ENCODE measurements at regions not wholly inside any gene's neighbourhood (a gene's known extent, or its start where the extent isn't known, plus 50 kb on each side); places are given as distances from the start of the nearest gene placed in this dataset.
"Not testable (repeated sequence)": the region's sequence is repeated elsewhere in the genome, so short reads cannot be mapped to it uniquely, and the experiment has no call there.

DNA sequence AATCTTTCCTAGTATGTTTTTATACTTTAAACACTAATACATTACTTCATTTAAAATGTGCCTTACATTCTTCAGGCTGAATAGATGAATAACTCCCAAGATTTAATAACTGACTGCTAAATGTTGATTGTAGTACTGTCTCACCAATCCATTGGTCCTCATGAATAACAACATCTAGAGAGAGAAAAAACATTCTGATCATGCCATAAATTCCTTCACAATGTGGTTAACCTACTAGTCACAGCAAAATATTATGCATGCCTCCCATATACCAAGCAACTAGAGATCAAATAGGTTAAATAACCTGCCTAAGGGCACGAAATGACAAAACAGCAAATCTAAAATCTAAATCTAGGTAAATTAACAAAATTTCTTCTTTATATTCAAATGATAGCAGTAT, 66.2 kb downstream of the SYT15 start:
- DNase-seq (ENCODE audit: low spot score), result not testable (repeated sequence)

GRCh38 chr10:46646132-46646531, 67.2 kb downstream of the SYT15 start:
- DNase-seq (ENCODE audit: low spot score), result not testable (repeated sequence)

DNA sequence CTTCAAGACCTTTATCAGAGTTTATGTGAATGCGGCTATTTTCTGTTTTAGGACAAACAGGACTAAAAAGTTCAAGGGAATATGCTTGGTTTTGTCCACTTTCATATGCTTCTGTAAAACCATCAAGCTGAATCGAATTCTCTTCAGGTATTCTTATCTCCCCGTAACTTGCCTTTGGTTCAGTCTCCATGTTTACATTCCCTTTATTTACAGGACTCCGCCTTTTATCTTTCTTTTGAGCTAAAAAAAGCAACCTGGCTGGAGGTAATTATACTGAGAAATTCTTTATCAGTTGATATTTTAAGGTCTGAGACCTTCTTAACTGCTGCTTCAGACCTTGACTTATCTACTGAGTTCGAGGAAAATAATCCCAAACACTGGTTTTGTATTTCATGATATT, 72.0 kb downstream of the SYT15 start:
- not testable (repeated sequence) for DNase-seq (ENCODE audit: low spot score)

DNA sequence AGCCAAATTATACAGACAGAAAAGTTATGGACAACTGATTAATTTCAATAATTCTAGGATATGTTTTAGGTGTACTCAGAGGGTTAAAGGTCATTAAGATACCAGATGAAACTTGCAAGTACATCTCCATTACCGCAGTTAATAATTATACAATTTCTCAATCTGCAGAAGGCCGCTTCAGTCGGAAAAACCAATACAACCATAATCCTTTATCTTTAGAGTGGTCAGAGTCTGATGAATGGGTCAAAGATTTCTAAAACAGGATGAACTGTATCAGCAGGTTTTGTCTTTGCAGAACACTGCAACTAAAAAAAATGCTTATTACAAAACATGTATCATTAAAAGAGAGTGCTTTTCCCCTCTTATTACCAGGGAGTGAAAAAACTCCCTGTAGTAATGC, 78.5 kb downstream of the SYT15 start:
- DNase-seq (ENCODE audit: low spot score), result not testable (repeated sequence)

- not testable (repeated sequence) for DNase-seq (ENCODE audit: low spot score)
Observed at GRCh38 chr10:46660027-46660834, 81.3 kb downstream of the SYT15 start.

DNA sequence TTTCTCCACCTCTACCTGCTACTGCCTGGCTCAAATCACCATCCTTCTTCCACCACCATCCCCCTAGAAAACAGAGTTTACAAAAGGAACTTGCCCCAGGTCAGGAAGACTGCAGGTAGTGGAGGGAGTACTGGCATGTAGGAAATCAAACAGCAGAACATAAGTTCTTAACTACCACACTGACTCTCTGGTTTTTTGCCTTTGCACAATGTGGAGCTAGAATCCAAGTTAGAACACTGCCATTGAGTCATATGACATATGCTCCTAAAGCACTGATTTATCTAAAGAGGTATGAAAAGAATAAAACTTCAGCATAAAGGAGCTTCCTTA, 81.9 kb downstream of the SYT15 start:
- not testable (repeated sequence) for DNase-seq (ENCODE audit: low spot score)

DNA sequence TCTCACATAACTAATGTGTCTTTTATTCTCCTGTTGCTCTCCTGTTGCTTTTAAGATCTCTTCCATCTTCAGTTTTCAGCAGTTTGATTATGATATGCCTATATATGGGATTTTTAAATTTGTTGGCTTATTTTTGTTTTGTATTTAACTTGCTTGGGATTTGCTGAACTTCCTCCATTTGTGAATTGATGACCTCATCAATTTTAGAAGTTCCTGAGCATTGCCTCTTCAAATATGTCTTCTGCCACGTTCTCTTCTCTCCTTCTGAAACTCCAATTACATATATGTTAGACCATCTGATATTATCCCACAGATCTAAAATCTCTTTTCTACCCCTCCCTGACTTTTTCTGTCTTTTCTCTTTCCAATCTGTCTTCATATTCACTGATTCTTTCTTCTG, 86.6 kb downstream of the SYT15 start:
- not testable (repeated sequence) for DNase-seq (ENCODE audit: low spot score)

GRCh38 chr10:46668357-46668997, 89.5 kb downstream of the SYT15 start:
- DNase-seq (ENCODE audit: low spot score), result not testable (repeated sequence)

GRCh38 chr10:46677836-46678435, 99.0 kb downstream of the SYT15 start:
- DNase-seq (ENCODE audit: low spot score), result not testable (repeated sequence)

DNA sequence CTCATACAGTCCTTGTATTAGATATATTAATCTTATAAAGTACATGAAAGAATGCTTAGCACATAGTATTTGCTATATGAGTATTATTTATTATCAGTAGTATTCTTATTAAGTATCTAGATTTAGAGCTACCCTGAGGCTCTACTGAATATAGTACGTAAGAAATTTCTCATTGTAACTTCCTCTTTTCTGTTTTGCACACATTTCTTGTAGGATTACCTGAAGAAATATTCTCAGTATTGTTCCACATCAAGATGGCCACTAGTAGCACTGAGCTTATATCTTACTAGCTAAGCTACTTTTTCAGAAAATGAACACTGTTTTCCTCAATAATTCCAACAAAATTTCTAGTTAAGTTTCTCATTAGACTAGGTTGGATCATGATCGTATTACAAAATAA, 112.5 kb downstream of the SYT15 start:
- not testable (repeated sequence) for DNase-seq (ENCODE audit: low spot score)

GRCh38 chr10:46693218-46693617, 114.3 kb downstream of the SYT15 start:
- DNase-seq (ENCODE audit: low spot score), result not testable (repeated sequence)

DNA sequence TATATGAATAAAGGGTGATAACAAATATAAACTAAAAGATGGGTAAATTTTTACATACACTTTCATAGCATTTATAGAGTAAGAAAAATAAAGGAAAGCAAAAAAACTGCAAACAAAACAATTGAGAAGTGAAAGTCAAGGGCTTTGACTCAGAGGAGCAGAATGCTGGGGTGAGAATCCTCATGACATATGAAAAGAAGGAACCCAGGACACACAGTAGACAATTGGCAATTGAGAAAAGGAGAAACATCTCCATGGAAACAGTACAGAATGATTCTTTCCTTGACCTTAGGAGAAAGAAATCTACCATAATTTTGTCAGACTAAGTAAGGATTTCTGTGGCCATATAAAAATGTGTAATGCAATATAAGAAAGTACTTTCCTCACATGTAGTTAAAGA, 138.3 kb downstream of the SYT15 start:
- DNase-seq (ENCODE audit: low spot score), result not testable (repeated sequence)

- not testable (repeated sequence) for DNase-seq (ENCODE audit: low spot score)
Observed at GRCh38 chr10:46718014-46718413, 139.1 kb downstream of the SYT15 start.

- peak; percentile 0 for DNase-seq (ENCODE audit: low spot score)
Observed at GRCh38 chr10:46720386-46720785, 141.5 kb downstream of the SYT15 start.

- not testable (repeated sequence) for DNase-seq (ENCODE audit: low spot score)
Observed at GRCh38 chr10:46720811-46721518, 142.0 kb downstream of the SYT15 start.

DNA sequence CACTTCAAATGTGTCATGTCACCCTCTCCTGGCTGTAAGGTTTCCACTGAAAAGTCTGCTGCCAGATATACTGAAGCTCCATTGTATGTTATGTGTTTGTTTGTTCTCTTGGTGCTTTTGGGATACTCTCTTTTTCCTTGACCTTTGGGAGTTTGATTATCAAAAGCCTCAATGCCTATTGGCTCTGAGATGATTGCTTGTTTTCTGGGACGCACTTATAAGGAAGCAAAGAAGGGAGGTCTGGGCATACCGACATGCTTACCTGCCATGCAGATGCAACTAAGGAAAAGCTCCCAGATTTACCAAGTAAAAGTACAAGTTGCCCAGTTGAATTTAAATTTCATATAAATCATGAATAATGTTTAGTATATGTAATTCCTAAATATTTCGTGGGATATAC, 145.3 kb downstream of the SYT15 start:
- not testable (repeated sequence) for DNase-seq (ENCODE audit: low spot score)

DNA sequence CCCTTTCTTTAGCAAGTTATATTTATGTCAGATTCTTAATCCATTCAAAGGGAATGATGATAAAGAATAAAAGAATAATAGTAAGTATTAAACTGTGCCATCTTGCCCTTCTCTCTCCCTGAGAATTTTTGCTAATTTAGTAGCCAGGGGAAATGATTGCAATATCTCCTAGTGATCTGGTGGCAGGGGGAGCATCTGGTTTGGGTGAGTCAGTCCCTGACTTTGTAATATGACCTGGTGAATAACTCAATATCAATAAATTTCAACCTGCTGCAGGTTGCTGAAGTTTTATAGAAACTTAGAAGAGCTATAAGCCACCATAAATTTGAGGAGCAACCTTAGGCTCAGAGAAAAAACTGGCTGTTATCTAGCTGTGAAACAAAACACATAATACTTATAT, 149.4 kb downstream of the SYT15 start:
- DNase-seq (ENCODE audit: low spot score), result not testable (repeated sequence)

- not testable (repeated sequence) for DNase-seq (ENCODE audit: low spot score)
Observed at GRCh38 chr10:46730729-46731128, 151.8 kb downstream of the SYT15 start.

GRCh38 chr10:46733635-46734261, 154.8 kb downstream of the SYT15 start:
- not testable (repeated sequence) for DNase-seq (ENCODE audit: low spot score)

GRCh38 chr10:46734262-46734642, 155.3 kb downstream of the SYT15 start:
- not testable (repeated sequence) for DNase-seq (ENCODE audit: low spot score)

GRCh38 chr10:46739919-46740318, 161.0 kb downstream of the SYT15 start:
- DNase-seq (ENCODE audit: low spot score), result not testable (repeated sequence)

GRCh38 chr10:46740368-46740767, 161.4 kb downstream of the SYT15 start:
- DNase-seq (ENCODE audit: low spot score), result not testable (repeated sequence)
